ENCODE measurements at regions not wholly inside any gene's neighbourhood (a gene's known extent, or its start where the extent isn't known, plus 50 kb on each side); places are given as distances from the start of the nearest gene placed in this dataset.
"Not testable (repeated sequence)": the region's sequence is repeated elsewhere in the genome, so short reads cannot be mapped to it uniquely, and the experiment has no call there.

GRCh38 chr16:65234721-65235320 lies 113.0 kb upstream of the CDH11 start:
- H3K27me3 ChIP-seq (ENCODE audit: control insufficient read depth in 1 of 2, insufficient read depth in 2 of 2, low read length in 1 of 2); ATAC-seq (ENCODE audit: low FRiP score); H3K27ac ChIP-seq (ENCODE audit: low read depth in 1 of 2, low read length in 2 of 2); H3K4me3 ChIP-seq (ENCODE audit: low read length in 2 of 2); DNase-seq; intact Hi-C loops (cut with DNase I); H3K4me1 ChIP-seq (ENCODE audit: control insufficient read depth in 1 of 2, insufficient read depth in 2 of 2, low read length in 2 of 2); H3K9me3 ChIP-seq (ENCODE audit: control insufficient read depth, low read length); H3K36me3 ChIP-seq (ENCODE audit: control insufficient read depth in 1 of 2, insufficient read depth in 2 of 2, low read length in 1 of 2): not testable (repeated sequence)
- 94% methylated on average over 14 to 16 of the region's 16 CpGs for WGBS, 2 donors

GRCh38 chr16:65229191-65229662 lies 107.4 kb upstream of the CDH11 start:
- Histone ChIP-seq H3K27me3 (ENCODE audit: control insufficient read depth in 1 of 2, insufficient read depth in 2 of 2, low read length in 1 of 2) (no peaks in the 10 kb centered on the region), H3K4me3 (ENCODE audit: low read length in 2 of 2) (no peak overlapping the region), H3K4me1 (ENCODE audit: control insufficient read depth in 1 of 2, insufficient read depth in 2 of 2, low read length in 2 of 2) (no peaks in the 10 kb centered on the region), H3K9me3 (ENCODE audit: control insufficient read depth, low read length) (no peaks in the 10 kb centered on the region), H3K27ac (ENCODE audit: low read depth in 1 of 2, low read length in 2 of 2) (no peak overlapping the region), H3K36me3 (ENCODE audit: control insufficient read depth in 1 of 2, insufficient read depth in 2 of 2, low read length in 1 of 2) (no peaks in the 10 kb centered on the region)
- ATAC-seq (ENCODE audit: low FRiP score) (no peak), DNase-seq (no peak)
- intact Hi-C loops (cut with DNase I) = no loop called here
- WGBS, 2 donors = 95 to 96% methylated on average over 3 of the region's 3 CpGs

- H3K4me3 ChIP-seq (ENCODE audit: low read length in 2 of 2) = no peak overlapping the region
- no peaks in the 10 kb centered on the region for H3K27me3 ChIP-seq (ENCODE audit: control insufficient read depth in 1 of 2, insufficient read depth in 2 of 2, low read length in 1 of 2)
- H3K4me1 ChIP-seq (ENCODE audit: control insufficient read depth in 1 of 2, insufficient read depth in 2 of 2, low read length in 2 of 2) = no peaks in the 10 kb centered on the region
- H3K9me3 ChIP-seq (ENCODE audit: control insufficient read depth, low read length) = no peaks in the 10 kb centered on the region
- ATAC-seq (ENCODE audit: low FRiP score) (no peak), DNase-seq (no peak)
- H3K36me3 ChIP-seq (ENCODE audit: control insufficient read depth in 1 of 2, insufficient read depth in 2 of 2, low read length in 1 of 2) = no peaks in the 10 kb centered on the region
- 99 to 100% methylated on average over 1 of the region's 1 CpG for WGBS, 2 donors
- intact Hi-C loops (cut with DNase I) = no loop called here
- H3K27ac ChIP-seq (ENCODE audit: low read depth in 1 of 2, low read length in 2 of 2) = no peak overlapping the region
Observed at GRCh38 chr16:65227150-65227835, 105.4 kb upstream of the CDH11 start.

- no peaks in the 10 kb centered on the region for H3K4me1 ChIP-seq (ENCODE audit: control insufficient read depth in 1 of 2, insufficient read depth in 2 of 2, low read length in 2 of 2)
- no peak for DNase-seq
- H3K36me3 ChIP-seq (ENCODE audit: control insufficient read depth in 1 of 2, insufficient read depth in 2 of 2, low read length in 1 of 2) = no peaks in the 10 kb centered on the region
- ATAC-seq (ENCODE audit: low FRiP score) = no peak
- intact Hi-C loops (cut with DNase I) = no loop called here
- WGBS, 2 donors = 97 to 100% methylated on average over 1 of the region's 1 CpG
- H3K9me3 ChIP-seq (ENCODE audit: control insufficient read depth, low read length) = no peaks in the 10 kb centered on the region
- H3K27me3 ChIP-seq (ENCODE audit: control insufficient read depth in 1 of 2, insufficient read depth in 2 of 2, low read length in 1 of 2) = no peaks in the 10 kb centered on the region
- no peak overlapping the region for H3K27ac ChIP-seq (ENCODE audit: low read depth in 1 of 2, low read length in 2 of 2)
- no peak overlapping the region for H3K4me3 ChIP-seq (ENCODE audit: low read length in 2 of 2)
Observed at GRCh38 chr16:65226077-65226476, 104.2 kb upstream of the CDH11 start.

GRCh38 chr16:65225488-65225887 lies 103.6 kb upstream of the CDH11 start:
- ATAC-seq (ENCODE audit: low FRiP score) = no peak
- H3K36me3 ChIP-seq (ENCODE audit: control insufficient read depth in 1 of 2, insufficient read depth in 2 of 2, low read length in 1 of 2) = no peaks in the 10 kb centered on the region
- 94 to 96% methylated on average over 5 of the region's 5 CpGs for WGBS, 2 donors
- H3K27me3 ChIP-seq (ENCODE audit: control insufficient read depth in 1 of 2, insufficient read depth in 2 of 2, low read length in 1 of 2) = no peaks in the 10 kb centered on the region
- intact Hi-C loops (cut with DNase I) = no loop called here
- no peak overlapping the region for H3K4me3 ChIP-seq (ENCODE audit: low read length in 2 of 2)
- H3K9me3 ChIP-seq (ENCODE audit: control insufficient read depth, low read length) = no peaks in the 10 kb centered on the region
- no peaks in the 10 kb centered on the region for H3K4me1 ChIP-seq (ENCODE audit: control insufficient read depth in 1 of 2, insufficient read depth in 2 of 2, low read length in 2 of 2)
- H3K27ac ChIP-seq (ENCODE audit: low read depth in 1 of 2, low read length in 2 of 2) = no peak overlapping the region
- no peak for DNase-seq

GRCh38 chr16:65224994-65225393 lies 103.1 kb upstream of the CDH11 start:
- DNase-seq (no peak), ATAC-seq (ENCODE audit: low FRiP score) (no peak)
- Histone ChIP-seq H3K4me1 (ENCODE audit: control insufficient read depth in 1 of 2, insufficient read depth in 2 of 2, low read length in 2 of 2) (no peaks in the 10 kb centered on the region), H3K4me3 (ENCODE audit: low read length in 2 of 2) (no peak overlapping the region), H3K9me3 (ENCODE audit: control insufficient read depth, low read length) (no peaks in the 10 kb centered on the region), H3K27ac (ENCODE audit: low read depth in 1 of 2, low read length in 2 of 2) (no peak overlapping the region), H3K36me3 (ENCODE audit: control insufficient read depth in 1 of 2, insufficient read depth in 2 of 2, low read length in 1 of 2) (no peaks in the 10 kb centered on the region), H3K27me3 (ENCODE audit: control insufficient read depth in 1 of 2, insufficient read depth in 2 of 2, low read length in 1 of 2) (no peaks in the 10 kb centered on the region)
- 92 to 97% methylated on average over 1 of the region's 1 CpG for WGBS, 2 donors
- intact Hi-C loops (cut with DNase I) = no loop called here

- ATAC-seq (ENCODE audit: low FRiP score) = no peak
- Histone ChIP-seq H3K27ac (ENCODE audit: low read depth in 1 of 2, low read length in 2 of 2) (no peak overlapping the region), H3K9me3 (ENCODE audit: control insufficient read depth, low read length) (no peaks in the 10 kb centered on the region), H3K27me3 (ENCODE audit: control insufficient read depth in 1 of 2, insufficient read depth in 2 of 2, low read length in 1 of 2) (no peaks in the 10 kb centered on the region), H3K4me1 (ENCODE audit: control insufficient read depth in 1 of 2, insufficient read depth in 2 of 2, low read length in 2 of 2) (no peaks in the 10 kb centered on the region), H3K4me3 (ENCODE audit: low read length in 2 of 2) (no peak overlapping the region), H3K36me3 (ENCODE audit: control insufficient read depth in 1 of 2, insufficient read depth in 2 of 2, low read length in 1 of 2) (no peaks in the 10 kb centered on the region)
- WGBS, 2 donors = 94 to 100% methylated on average over 2 of the region's 2 CpGs
- no peak for DNase-seq
- intact Hi-C loops (cut with DNase I) = no loop called here
Observed at GRCh38 chr16:65224471-65224870, 102.6 kb upstream of the CDH11 start.

GRCh38 chr16:65223335-65223734 lies 101.5 kb upstream of the CDH11 start:
- no peak overlapping the region for H3K4me3 ChIP-seq (ENCODE audit: low read length in 2 of 2)
- H3K9me3 ChIP-seq (ENCODE audit: control insufficient read depth, low read length) = no peaks in the 10 kb centered on the region
- H3K36me3 ChIP-seq (ENCODE audit: control insufficient read depth in 1 of 2, insufficient read depth in 2 of 2, low read length in 1 of 2) = no peaks in the 10 kb centered on the region
- no peak overlapping the region for H3K27ac ChIP-seq (ENCODE audit: low read depth in 1 of 2, low read length in 2 of 2)
- no peaks in the 10 kb centered on the region for H3K27me3 ChIP-seq (ENCODE audit: control insufficient read depth in 1 of 2, insufficient read depth in 2 of 2, low read length in 1 of 2)
- ATAC-seq (ENCODE audit: low FRiP score) = no peak
- no peaks in the 10 kb centered on the region for H3K4me1 ChIP-seq (ENCODE audit: control insufficient read depth in 1 of 2, insufficient read depth in 2 of 2, low read length in 2 of 2)
- DNase-seq = no peak
- 29 to 64% methylated on average over 3 of the region's 3 CpGs for WGBS, 2 donors
- intact Hi-C loops (cut with DNase I) = no loop called here

- 49 to 66% methylated on average over 6 of the region's 6 CpGs for WGBS, 2 donors
- Histone ChIP-seq H3K4me3 (ENCODE audit: low read length in 2 of 2) (no peak overlapping the region), H3K27ac (ENCODE audit: low read depth in 1 of 2, low read length in 2 of 2) (no peak overlapping the region), H3K27me3 (ENCODE audit: control insufficient read depth in 1 of 2, insufficient read depth in 2 of 2, low read length in 1 of 2) (no peaks in the 10 kb centered on the region), H3K4me1 (ENCODE audit: control insufficient read depth in 1 of 2, insufficient read depth in 2 of 2, low read length in 2 of 2) (no peaks in the 10 kb centered on the region), H3K9me3 (ENCODE audit: control insufficient read depth, low read length) (no peaks in the 10 kb centered on the region), H3K36me3 (ENCODE audit: control insufficient read depth in 1 of 2, insufficient read depth in 2 of 2, low read length in 1 of 2) (no peaks in the 10 kb centered on the region)
- ATAC-seq (ENCODE audit: low FRiP score) (no peak), DNase-seq (no peak)
- intact Hi-C loops (cut with DNase I) = no loop called here
Observed at GRCh38 chr16:65222536-65222935, 100.7 kb upstream of the CDH11 start.
